ENCODE measurements at regions not wholly inside any gene's neighbourhood (a gene's known extent, or its start where the extent isn't known, plus 50 kb on each side); places are given as distances from the start of the nearest gene placed in this dataset.
A peak's percentile ranks its signal among the peaks of the same experiment; 100 is the strongest.

DNA sequence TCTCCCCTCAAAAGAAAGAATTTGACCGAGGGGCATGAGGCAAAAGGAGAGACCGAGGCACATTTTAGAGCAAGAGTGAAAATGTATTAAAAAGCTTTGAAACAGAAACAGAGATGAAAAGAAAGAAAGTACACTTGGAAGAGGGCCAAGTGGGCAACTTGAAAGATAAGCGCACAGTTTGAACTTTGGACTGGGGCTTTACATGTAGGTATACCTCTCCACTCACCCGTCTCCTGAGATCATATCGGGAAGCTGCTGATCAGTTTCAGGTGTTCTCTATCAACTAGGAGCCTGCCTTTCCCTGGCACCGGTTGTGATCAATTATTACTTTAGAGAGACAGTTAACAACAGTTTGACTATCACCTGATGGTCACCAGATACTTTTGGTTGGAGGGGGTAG, 2666.5 kb downstream of the ARAP2 start:
- no peak overlapping the region for H3K4me3 ChIP-seq (ENCODE audit: low read depth, low read length)
- DNase-seq (ENCODE audit: low read depth): no peak
- TF ChIP-seq, protein P1, sequence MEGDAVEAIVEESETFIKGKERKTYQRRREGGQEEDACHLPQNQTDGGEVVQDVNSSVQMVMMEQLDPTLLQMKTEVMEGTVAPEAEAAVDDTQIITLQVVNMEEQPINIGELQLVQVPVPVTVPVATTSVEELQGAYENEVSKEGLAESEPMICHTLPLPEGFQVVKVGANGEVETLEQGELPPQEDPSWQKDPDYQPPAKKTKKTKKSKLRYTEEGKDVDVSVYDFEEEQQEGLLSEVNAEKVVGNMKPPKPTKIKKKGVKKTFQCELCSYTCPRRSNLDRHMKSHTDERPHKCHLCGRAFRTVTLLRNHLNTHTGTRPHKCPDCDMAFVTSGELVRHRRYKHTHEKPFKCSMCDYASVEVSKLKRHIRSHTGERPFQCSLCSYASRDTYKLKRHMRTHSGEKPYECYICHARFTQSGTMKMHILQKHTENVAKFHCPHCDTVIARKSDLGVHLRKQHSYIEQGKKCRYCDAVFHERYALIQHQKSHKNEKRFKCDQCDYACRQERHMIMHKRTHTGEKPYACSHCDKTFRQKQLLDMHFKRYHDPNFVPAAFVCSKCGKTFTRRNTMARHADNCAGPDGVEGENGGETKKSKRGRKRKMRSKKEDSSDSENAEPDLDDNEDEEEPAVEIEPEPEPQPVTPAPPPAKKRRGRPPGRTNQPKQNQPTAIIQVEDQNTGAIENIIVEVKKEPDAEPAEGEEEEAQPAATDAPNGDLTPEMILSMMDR (IDR thresholded peaks at IDR 0.05; ENCODE audit: insufficient read depth, low read depth, low read length): no peak

DNA sequence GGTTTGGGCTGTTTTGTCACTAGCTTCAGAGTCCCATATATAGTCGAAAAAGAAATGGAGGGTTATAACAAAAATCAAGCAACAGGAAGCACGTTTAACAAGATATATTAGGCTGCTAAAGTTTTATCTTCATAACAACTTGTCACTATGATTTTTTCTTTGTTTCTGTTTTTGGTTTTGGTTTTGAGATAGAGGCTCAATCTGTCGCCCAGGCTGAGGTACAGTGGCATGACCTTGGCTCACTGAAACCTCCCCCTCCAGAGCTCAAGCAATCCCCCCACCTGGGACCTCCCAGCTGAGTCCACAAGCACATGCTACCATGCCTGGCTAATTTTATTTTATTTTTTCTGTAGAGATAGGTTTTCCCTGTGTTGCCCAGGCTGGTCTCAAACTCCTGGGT, 2664.4 kb downstream of the ARAP2 start:
- TF ChIP-seq, protein P1 (IDR thresholded peaks at IDR 0.05; ENCODE audit: insufficient read depth, low read depth, low read length): no peak
- no peak overlapping the region for H3K4me3 ChIP-seq (ENCODE audit: low read depth, low read length)
- DNase-seq (ENCODE audit: low read depth): no peak

DNA sequence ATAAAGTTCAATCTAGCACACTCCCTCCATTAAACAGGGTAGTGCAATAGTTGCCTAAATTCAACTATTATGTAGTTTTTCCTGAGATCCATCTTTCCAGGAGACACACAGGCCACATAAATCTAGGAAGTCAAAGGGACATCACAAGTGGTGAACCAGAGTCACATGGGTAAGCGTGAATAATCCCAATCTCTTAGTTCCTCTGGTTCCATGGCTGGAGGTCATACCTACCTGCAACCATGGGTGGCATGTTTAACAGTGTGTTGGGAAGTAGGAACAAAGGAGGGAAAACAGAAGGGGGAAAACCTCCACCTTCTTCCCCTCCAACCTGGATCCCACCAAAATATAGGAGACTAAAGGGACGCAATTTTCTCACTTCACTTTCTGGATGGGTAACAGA, 2651.6 kb downstream of the ARAP2 start:
- no peak overlapping the region for H3K4me3 ChIP-seq (ENCODE audit: low read depth, low read length)
- TF ChIP-seq, protein P1 (IDR thresholded peaks at IDR 0.05; ENCODE audit: insufficient read depth, low read depth, low read length): no peak
- DNase-seq (ENCODE audit: low read depth): no peak

DNA sequence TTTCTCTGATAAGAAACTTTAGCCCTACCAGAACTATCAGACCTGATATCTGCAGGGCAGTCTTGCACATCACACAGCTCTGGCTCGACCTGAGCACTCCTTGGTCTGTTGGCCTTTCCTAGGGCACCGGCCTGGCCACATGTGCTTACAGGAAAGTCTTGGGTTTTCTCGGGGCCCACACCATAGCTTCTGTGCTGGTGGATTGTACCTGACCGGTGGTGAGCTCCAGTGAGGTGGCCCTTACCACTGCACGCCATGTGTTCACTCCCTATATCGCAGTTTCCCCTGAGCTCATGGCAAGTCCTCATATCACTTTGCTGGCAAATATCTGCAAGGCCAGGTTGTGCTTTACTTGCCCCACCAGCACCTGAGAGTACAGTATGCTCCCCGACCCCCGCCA, 2637.4 kb downstream of the ARAP2 start:
- H3K4me3 ChIP-seq (ENCODE audit: low read depth, low read length): no peak overlapping the region
- TF ChIP-seq, protein P1 (IDR thresholded peaks at IDR 0.05; ENCODE audit: insufficient read depth, low read depth, low read length): no peak
- DNase-seq (ENCODE audit: low read depth): no peak

DNA sequence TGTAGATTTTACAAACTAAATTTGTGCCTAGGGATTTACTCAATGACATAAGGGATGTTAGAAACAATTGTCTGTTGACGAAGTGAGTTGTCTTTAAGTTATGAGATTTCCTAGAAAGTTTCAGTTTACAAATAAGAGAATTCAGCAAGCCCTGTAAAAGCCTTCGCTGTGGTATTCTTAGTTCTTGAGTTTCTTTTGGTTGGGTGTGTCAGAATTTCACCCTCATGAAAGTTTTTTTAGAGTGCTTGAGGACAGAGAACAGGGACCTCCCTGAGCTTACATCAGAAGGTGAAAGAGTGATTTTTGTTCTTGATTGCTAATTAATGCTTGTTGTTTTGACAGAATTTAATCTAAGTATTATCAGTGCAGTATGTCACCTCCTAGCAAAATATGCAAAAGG, 2628.2 kb downstream of the ARAP2 start:
- no peak for DNase-seq (ENCODE audit: low read depth)
- H3K4me3 ChIP-seq (ENCODE audit: low read depth, low read length): no peak overlapping the region
- TF ChIP-seq, protein P1 (IDR thresholded peaks at IDR 0.05; ENCODE audit: insufficient read depth, low read depth, low read length): no peak

GRCh38 chr4:33625748-33626147, 2618.6 kb downstream of the ARAP2 start:
- no peak for DNase-seq (ENCODE audit: low read depth)
- TF ChIP-seq, protein P1 (IDR thresholded peaks at IDR 0.05; ENCODE audit: insufficient read depth, low read depth, low read length): peak; percentile 9
- no peak overlapping the region for H3K4me3 ChIP-seq (ENCODE audit: low read depth, low read length)

DNA sequence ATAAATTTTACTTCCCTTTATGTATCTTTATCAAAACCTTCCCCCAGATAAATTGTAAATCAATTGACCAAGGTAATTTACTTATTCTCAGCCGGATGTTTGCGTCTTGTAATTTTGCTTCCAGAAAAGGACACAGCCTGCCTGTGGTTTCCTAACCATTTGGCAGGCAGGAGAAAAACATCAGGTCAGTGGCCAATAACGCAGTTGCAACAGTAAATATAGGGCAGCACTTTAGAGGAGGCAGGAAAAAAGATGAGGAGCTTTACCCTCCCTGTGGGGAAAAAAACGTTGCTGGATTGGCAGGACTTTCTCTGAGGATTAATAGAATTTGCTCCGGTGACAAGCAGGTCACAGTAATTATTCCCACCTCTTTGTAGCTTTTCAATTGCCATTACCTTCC, 2618.1 kb downstream of the ARAP2 start:
- TF ChIP-seq, protein P1 (IDR thresholded peaks at IDR 0.05; ENCODE audit: insufficient read depth, low read depth, low read length): no peak
- no peak overlapping the region for H3K4me3 ChIP-seq (ENCODE audit: low read depth, low read length)
- DNase-seq (ENCODE audit: low read depth): peak; percentile 2
